ENCODE measurements at regions not wholly inside any gene's neighbourhood (a gene's known extent, or its start where the extent isn't known, plus 50 kb on each side); places are given as distances from the start of the nearest gene placed in this dataset.

DNA sequence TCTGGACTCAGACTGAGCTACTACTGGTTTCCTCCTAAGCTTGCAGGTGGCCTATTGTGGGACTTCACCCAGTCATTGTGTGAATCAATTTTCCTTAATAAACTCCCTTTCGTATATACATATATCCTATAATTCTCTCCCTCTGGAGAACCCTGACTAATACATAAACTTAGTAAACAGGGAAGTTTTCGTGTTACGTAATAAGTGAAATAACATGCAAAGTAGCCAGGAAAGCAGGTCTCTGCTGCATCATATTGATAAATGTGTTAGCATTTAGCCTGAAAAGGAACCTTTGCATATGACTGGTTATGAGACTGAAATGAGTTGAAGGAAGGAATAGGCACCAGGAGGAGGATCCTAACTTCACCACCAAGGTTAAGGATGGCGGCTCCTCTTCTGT is 527.2 kb upstream of the FAM98A start:
- no peak for TF ChIP-seq POLR2AphosphoS5 (IDR thresholded peaks at IDR 0.05; ENCODE audit: low read depth)
- TF ChIP-seq GABPA (IDR thresholded peaks at IDR 0.05; ENCODE audit: low read depth), result no peak
- TF ChIP-seq, protein P1, sequence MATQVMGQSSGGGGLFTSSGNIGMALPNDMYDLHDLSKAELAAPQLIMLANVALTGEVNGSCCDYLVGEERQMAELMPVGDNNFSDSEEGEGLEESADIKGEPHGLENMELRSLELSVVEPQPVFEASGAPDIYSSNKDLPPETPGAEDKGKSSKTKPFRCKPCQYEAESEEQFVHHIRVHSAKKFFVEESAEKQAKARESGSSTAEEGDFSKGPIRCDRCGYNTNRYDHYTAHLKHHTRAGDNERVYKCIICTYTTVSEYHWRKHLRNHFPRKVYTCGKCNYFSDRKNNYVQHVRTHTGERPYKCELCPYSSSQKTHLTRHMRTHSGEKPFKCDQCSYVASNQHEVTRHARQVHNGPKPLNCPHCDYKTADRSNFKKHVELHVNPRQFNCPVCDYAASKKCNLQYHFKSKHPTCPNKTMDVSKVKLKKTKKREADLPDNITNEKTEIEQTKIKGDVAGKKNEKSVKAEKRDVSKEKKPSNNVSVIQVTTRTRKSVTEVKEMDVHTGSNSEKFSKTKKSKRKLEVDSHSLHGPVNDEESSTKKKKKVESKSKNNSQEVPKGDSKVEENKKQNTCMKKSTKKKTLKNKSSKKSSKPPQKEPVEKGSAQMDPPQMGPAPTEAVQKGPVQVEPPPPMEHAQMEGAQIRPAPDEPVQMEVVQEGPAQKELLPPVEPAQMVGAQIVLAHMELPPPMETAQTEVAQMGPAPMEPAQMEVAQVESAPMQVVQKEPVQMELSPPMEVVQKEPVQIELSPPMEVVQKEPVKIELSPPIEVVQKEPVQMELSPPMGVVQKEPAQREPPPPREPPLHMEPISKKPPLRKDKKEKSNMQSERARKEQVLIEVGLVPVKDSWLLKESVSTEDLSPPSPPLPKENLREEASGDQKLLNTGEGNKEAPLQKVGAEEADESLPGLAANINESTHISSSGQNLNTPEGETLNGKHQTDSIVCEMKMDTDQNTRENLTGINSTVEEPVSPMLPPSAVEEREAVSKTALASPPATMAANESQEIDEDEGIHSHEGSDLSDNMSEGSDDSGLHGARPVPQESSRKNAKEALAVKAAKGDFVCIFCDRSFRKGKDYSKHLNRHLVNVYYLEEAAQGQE (IDR thresholded peaks at IDR 0.05; ENCODE audit: insufficient replicate concordance, low read depth), result no peak
- no peak for TF ChIP-seq SPI1 (IDR thresholded peaks at IDR 0.05; ENCODE audit: borderline replicate concordance, low read depth)
- TF ChIP-seq, protein P2, sequence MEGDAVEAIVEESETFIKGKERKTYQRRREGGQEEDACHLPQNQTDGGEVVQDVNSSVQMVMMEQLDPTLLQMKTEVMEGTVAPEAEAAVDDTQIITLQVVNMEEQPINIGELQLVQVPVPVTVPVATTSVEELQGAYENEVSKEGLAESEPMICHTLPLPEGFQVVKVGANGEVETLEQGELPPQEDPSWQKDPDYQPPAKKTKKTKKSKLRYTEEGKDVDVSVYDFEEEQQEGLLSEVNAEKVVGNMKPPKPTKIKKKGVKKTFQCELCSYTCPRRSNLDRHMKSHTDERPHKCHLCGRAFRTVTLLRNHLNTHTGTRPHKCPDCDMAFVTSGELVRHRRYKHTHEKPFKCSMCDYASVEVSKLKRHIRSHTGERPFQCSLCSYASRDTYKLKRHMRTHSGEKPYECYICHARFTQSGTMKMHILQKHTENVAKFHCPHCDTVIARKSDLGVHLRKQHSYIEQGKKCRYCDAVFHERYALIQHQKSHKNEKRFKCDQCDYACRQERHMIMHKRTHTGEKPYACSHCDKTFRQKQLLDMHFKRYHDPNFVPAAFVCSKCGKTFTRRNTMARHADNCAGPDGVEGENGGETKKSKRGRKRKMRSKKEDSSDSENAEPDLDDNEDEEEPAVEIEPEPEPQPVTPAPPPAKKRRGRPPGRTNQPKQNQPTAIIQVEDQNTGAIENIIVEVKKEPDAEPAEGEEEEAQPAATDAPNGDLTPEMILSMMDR (IDR thresholded peaks at IDR 0.05; ENCODE audit: insufficient read depth, low read length), result no peak
- Histone ChIP-seq H3K27ac (replicated peaks) (no peak overlapping the region), H3K27me3 (ENCODE audit: insufficient read depth, poor library complexity, severe bottlenecking) (no peaks in the 10 kb centered on the region), H3K4me3 (replicated peaks; ENCODE audit: insufficient read depth, low read length) (no peak overlapping the region)
- no peak for DNase-seq (ENCODE audit: low read depth in 1 of 2, low spot score in 1 of 2)

DNA sequence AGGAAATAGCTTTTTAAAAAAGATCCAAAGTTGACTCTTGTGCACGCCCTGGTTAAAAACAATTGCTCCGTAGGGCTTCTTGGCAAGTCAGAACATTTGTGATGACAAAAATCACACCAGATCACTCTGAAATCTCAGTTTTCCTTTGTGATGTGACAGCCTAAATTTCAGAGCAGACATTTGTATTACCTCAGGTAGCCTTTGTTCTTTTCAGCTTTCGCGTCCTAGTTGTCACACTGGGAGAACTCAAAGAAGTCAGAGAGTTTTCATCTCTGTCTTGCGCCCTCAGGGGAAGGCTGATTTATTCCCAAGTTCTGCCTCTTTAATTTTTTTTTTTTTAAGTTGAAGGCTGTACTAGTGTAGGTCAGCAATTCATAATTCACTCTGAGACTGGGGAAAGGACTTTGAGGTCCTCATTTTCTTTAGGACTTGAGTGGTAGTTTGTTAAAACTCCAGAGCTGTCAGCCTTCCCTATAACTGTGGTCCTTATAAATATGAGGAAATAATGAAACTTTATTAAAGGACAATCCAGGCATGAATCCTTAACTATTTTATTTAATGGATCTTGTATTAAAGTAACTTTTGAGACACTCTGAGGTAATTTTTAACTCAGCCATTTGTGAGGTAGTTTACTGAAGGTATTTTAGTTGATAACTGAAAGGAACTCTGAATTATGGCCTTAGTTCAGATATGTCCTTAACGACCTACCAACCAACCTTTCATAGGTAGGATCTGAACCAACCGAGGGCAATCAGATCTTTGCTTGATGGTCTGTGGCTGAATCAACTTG is 525.1 kb upstream of the FAM98A start:
- Histone ChIP-seq H3K4me3 (replicated peaks; ENCODE audit: insufficient read depth, low read length) (no peak overlapping the region), H3K27ac (replicated peaks) (no peak overlapping the region), H3K27me3 (ENCODE audit: insufficient read depth, poor library complexity, severe bottlenecking) (no peaks in the 10 kb centered on the region)
- TF ChIP-seq, protein P1 (IDR thresholded peaks at IDR 0.05; ENCODE audit: insufficient replicate concordance, low read depth), result no peak
- TF ChIP-seq SPI1 (IDR thresholded peaks at IDR 0.05; ENCODE audit: borderline replicate concordance, low read depth), result no peak
- TF ChIP-seq GABPA (IDR thresholded peaks at IDR 0.05; ENCODE audit: low read depth), result no peak
- no peak for TF ChIP-seq POLR2AphosphoS5 (IDR thresholded peaks at IDR 0.05; ENCODE audit: low read depth)
- TF ChIP-seq, protein P2 (IDR thresholded peaks at IDR 0.05; ENCODE audit: insufficient read depth, low read length), result no peak
- DNase-seq (ENCODE audit: low read depth in 1 of 2, low spot score in 1 of 2), result no peak

DNA sequence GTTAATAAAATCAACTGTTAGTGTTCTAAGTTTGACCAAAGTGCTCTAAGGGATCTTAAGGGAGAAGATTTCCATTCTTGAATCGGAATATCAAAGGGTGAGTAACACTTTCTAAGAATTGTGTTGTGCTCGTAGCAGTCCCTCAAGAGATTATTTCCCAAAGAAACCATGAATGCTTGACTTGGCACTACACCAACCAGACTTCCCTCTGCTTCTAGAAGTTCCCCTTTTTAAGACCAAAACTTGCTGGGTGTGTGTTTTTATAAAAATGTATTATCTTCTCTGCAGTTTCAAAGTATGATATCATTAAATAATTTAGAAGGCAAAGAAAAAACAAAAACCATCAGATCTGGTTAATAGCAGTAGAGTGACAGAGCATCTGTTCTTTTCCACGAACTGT is 522.0 kb upstream of the FAM98A start:
- no peak overlapping the region for H3K4me3 ChIP-seq (replicated peaks; ENCODE audit: insufficient read depth, low read length)
- TF ChIP-seq SPI1 (IDR thresholded peaks at IDR 0.05; ENCODE audit: borderline replicate concordance, low read depth), result peak; percentile 16; the same call in 1 of the 2 replicates
- TF ChIP-seq GABPA (IDR thresholded peaks at IDR 0.05; ENCODE audit: low read depth), result no peak
- H3K27ac ChIP-seq (replicated peaks), result no peak overlapping the region
- DNase-seq (ENCODE audit: low read depth in 1 of 2, low spot score in 1 of 2), result peak in 1 of 2 experiments; percentile 1
- H3K27me3 ChIP-seq (ENCODE audit: insufficient read depth, poor library complexity, severe bottlenecking), result no peaks in the 10 kb centered on the region

DNA sequence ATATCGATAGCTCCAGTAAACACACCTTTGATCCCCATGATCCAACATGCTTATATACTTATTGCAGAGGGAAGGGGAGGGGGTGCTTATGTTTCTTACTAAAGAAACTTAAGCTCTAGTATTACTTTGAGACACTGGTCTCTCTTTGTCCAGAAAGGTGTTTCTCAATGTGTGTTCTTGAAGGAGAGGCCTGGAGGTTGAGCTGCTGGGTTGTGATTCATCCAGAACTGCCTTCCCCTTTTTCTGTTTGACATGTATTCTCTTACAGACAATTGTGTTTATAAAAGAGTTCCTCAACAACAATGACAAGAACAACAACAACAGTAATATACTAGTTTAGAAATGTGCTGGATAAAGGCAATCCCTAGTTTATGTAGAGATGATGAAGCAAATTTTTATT is 516.0 kb upstream of the FAM98A start:
- no peak for DNase-seq (ENCODE audit: low read depth in 1 of 2, low spot score in 1 of 2)
- Histone ChIP-seq H3K4me3 (replicated peaks; ENCODE audit: insufficient read depth, low read length) (no peak overlapping the region), H3K27me3 (ENCODE audit: insufficient read depth, poor library complexity, severe bottlenecking) (no peaks in the 10 kb centered on the region), H3K27ac (replicated peaks) (no peak overlapping the region)
- TF ChIP-seq, protein P1 (IDR thresholded peaks at IDR 0.05; ENCODE audit: insufficient replicate concordance, low read depth), result no peak
- TF ChIP-seq SPI1 (IDR thresholded peaks at IDR 0.05; ENCODE audit: borderline replicate concordance, low read depth), result no peak
- no peak for TF ChIP-seq POLR2AphosphoS5 (IDR thresholded peaks at IDR 0.05; ENCODE audit: low read depth)
- no peak for TF ChIP-seq GABPA (IDR thresholded peaks at IDR 0.05; ENCODE audit: low read depth)
- TF ChIP-seq, protein P2 (IDR thresholded peaks at IDR 0.05; ENCODE audit: insufficient read depth, low read length), result no peak

Data from HL-60 (cell line).